GM12878 (cell line): ENCODE measurements at regions not wholly inside any gene's neighbourhood (a gene's known extent, or its start where the extent isn't known, plus 50 kb on each side); places are given as distances from the start of the nearest gene placed in this dataset.

Experiments used
- ATAC-seq: fragments of 200-7000 bp; cut with Tn5 transposase; 3 replicates; pipeline ENCODE4 v1.9.1; 2020; ENCODE audit warnings: mild to moderate bottlenecking, moderate library complexity
- BruUV-seq: library from RNA; stranded (reverse); fragments of 400-500 nt; replicated peaks from 2 replicates; lab custom pipeline; 2021; lab: Mats Ljungman, UMichigan
- CTCF ChIA-PET: fragments of 300-600 bp; sonication (Branson Sonifier 250); formaldehyde crosslinking; extraction: SDS; loops from one replicate; lab custom pipeline; 2021; ENCODE audit warnings: inconsistent platforms; lab: Yijun Ruan, JAX
- POLR2A ChIA-PET: fragments of 350-600 bp; formaldehyde crosslinking; extraction: SDS; loops from one replicate; lab custom pipeline; 2021; ENCODE audit warnings: inconsistent platforms; lab: Charles Lee
- RAD21 ChIA-PET: fragments of 300-600 bp; sonication (Branson Sonifier 250); formaldehyde crosslinking; loops from one replicate; lab custom pipeline; 2023; ENCODE audit warnings: antibody characterized with exemption; ENCODE audit not compliant: unreplicated experiment; lab: Charles Lee
- SMC1A ChIA-PET: fragments of 300-600 bp; sonication (Branson Sonifier 250); formaldehyde crosslinking; loops from one replicate; lab custom pipeline; 2023; ENCODE audit not compliant: unreplicated experiment, uncharacterized antibody; lab: Charles Lee
- DNase-seq: peaks from one replicate; pipeline ENCODE4 v3.0.0-alpha.2; 2011; ENCODE audit warnings: low read depth, low spot score
- FAIRE-seq: peaks from 3 replicates; lab custom pipeline; 2011; peaks lifted over from hg19 to GRCh38; lab: Jason Lieb, UNC
- H2AFZ ChIP-seq: 2 replicates; pipeline ENCODE4 v1.6.0; 2011; ENCODE audit warnings: low read depth, low read length, control low read depth; ENCODE audit not compliant: control insufficient read depth
- H3K27ac ChIP-seq: 2 replicates; pipeline ENCODE4 v1.5.1; 2011; ENCODE audit warnings: control low read depth; ENCODE audit not compliant: control insufficient read depth, insufficient read depth
- H3K27me3 ChIP-seq, 2 experiments: replicated peaks in 1 of 2; 2 replicates each; pipeline versions ENCODE4 v1.6.0 to v1.6.1; 2011; ENCODE audit warnings: low read length in 1 of 2; ENCODE audit not compliant: control insufficient read depth in 2 of 2, insufficient read depth in 2 of 2
- H3K36me3 ChIP-seq, 2 experiments: 2 replicates each; pipeline ENCODE4 v1.5.1; 2011; ENCODE audit warnings: low read length in 1 of 2; ENCODE audit not compliant: control insufficient read depth in 2 of 2, insufficient read depth in 2 of 2
- H3K4me1 ChIP-seq: 2 replicates; pipeline ENCODE4 v1.6.1; 2011; ENCODE audit warnings: mild to moderate bottlenecking, low read length, moderate library complexity, mixed read lengths; ENCODE audit not compliant: control insufficient read depth, insufficient read depth
- H3K4me2 ChIP-seq: 2 replicates; pipeline ENCODE4 v1.6.0; 2011; ENCODE audit warnings: control low read depth; ENCODE audit not compliant: control insufficient read depth, insufficient read depth
- H3K4me3 ChIP-seq: fragments of 200-600 bp; sonication (generic); 2 replicates; pipeline ENCODE4 v1.5.1; 2016
- H3K79me2 ChIP-seq: 2 replicates; pipeline ENCODE4 v1.6.0; 2011; ENCODE audit warnings: low read length; ENCODE audit not compliant: control insufficient read depth, insufficient read depth
- H3K9ac ChIP-seq: 2 replicates; pipeline ENCODE4 v1.8.0; 2011; ENCODE audit warnings: low read length, control low read depth, mixed read lengths; ENCODE audit not compliant: control insufficient read depth, insufficient read depth
- H3K9me3 ChIP-seq: replicated peaks from 3 replicates; pipeline ENCODE4 v1.5.1; 2011; ENCODE audit warnings: mild to moderate bottlenecking, low read length; ENCODE audit not compliant: control insufficient read depth, insufficient read depth
- H4K20me1 ChIP-seq: 2 replicates; pipeline ENCODE4 v1.6.0; 2011; ENCODE audit not compliant: control insufficient read depth, insufficient read depth
- ATF7 ChIP-seq: fragments of 450-650 bp; IDR thresholded peaks from 2 replicates; pipeline ENCODE4 v1.6.1; 2016; ENCODE audit warnings: low read depth, mild to moderate bottlenecking
- BCL3 ChIP-seq: IDR thresholded peaks from 2 replicates; pipeline ENCODE4 v1.6.1; 2011; ENCODE audit warnings: borderline replicate concordance, low read depth, mild to moderate bottlenecking, moderate library complexity, low read length; ENCODE audit not compliant: insufficient read depth, poor library complexity, severe bottlenecking
- IKZF1 ChIP-seq: fragments of 450-650 bp; conservative IDR thresholded peaks from 2 replicates; pipeline ENCODE4 v1.6.1; 2017; ENCODE audit warnings: antibody characterized with exemption, mild to moderate bottlenecking
- IKZF2 ChIP-seq, 2 experiments: fragments of 450-650 bp; IDR thresholded peaks; 2 replicates each; pipeline ENCODE4 v1.6.1; 2017; ENCODE audit warnings: mild to moderate bottlenecking in 2 of 2, moderate library complexity in 2 of 2
- IRF3 ChIP-seq: fragments of 450-650 bp; IDR thresholded peaks from 2 replicates; pipeline ENCODE4 v1.6.1; 2014; ENCODE audit warnings: mild to moderate bottlenecking
- SMAD5 ChIP-seq: IDR thresholded peaks from 2 replicates; pipeline ENCODE4 v1.6.1; 2016; ENCODE audit warnings: antibody characterized with exemption, low read depth
- SP1 ChIP-seq: IDR thresholded peaks from one replicate; pipeline ENCODE4 v1.6.1; 2011; ENCODE audit warnings: low read depth, low read length
- ZBTB4 ChIP-seq: fragments of 450-650 bp; formaldehyde crosslinking; IDR thresholded peaks from 2 replicates; pipeline ENCODE4 v1.4.0; 2022; ENCODE audit warnings: mild to moderate bottlenecking, moderate library complexity
- ZNF24 ChIP-seq: fragments of 450-650 bp; IDR thresholded peaks from 2 replicates; pipeline ENCODE4 v1.6.1; 2017; ENCODE audit warnings: antibody characterized with exemption, mild to moderate bottlenecking
- WGBS: methylation state at CpG from one replicate; pipeline ENCODE4 v1.1.6; 2016; ENCODE audit warnings: low lambda C conversion rate; ENCODE audit not compliant: insufficient replicate concordance, insufficient coverage; ENCODE audit errors: missing lambda C conversion rate; 5-methylcytosine and 5-hydroxymethylcytosine counted together
- in situ Hi-C: fragments of 300-500 bp; cut with MboI; formaldehyde crosslinking; loops from 9 replicates; pipeline ENCODE4 v1.14.3; 2018; ENCODE audit warnings: mixed read lengths
- intact Hi-C: fragments of 100-400 bp; cut with micrococcal nuclease; formaldehyde crosslinking; loops from one replicate; pipeline ENCODE4 v1.14.2; 2022; ENCODE audit not compliant: unreplicated experiment

- in situ Hi-C loops (no loop called here), intact Hi-C loops (no loop called here)
These were observed 216.5 kb downstream of the MID1IP1 start for GRCh38 chrX:39017716-39018115.

GRCh38 chrX:39018541-39018940, 217.3 kb downstream of the MID1IP1 start:
- Histone ChIP-seq H3K4me3 (no peak overlapping the region), H3K9me3 (no peaks in the 10 kb centered on the region), H2AFZ (no peak overlapping the region), H3K4me2 (no peak overlapping the region), H3K27me3 (no peaks in the 10 kb centered on the region; a peak in 1 of 4 replicates), H3K27ac (no peak overlapping the region), H3K9ac (no peak overlapping the region), H3K36me3 (no peaks in the 10 kb centered on the region), H3K79me2 (no peaks in the 10 kb centered on the region), H4K20me1 (no peaks in the 10 kb centered on the region), H3K4me1 (no peaks in the 10 kb centered on the region)
- BruUV-seq, result no TSS peak
- ChIA-PET CTCF (interaction anchor here (0.6 kb wide), 1 partner anchor 572 kb away, joined by 3 read pairs; no protein-coding TSS in a partner anchor), RAD21 (no interaction called here), SMC1A (no interaction called here), POLR2A (no interaction called here)
- FAIRE-seq (no peak), ATAC-seq (no peak), DNase-seq (no peak)
- intact Hi-C loops, result no loop called here
- 0% methylated on average over 3 of the region's 3 CpGs for WGBS
- in situ Hi-C loops, result no loop called here
- no peak for TF ChIP-seq IRF3
- TF ChIP-seq ZBTB4, result no peak
- TF ChIP-seq IKZF2 (IDR thresholded peaks at IDR 0.05), result no peak
- no peak for TF ChIP-seq SMAD5
- no peak for TF ChIP-seq SP1
- TF ChIP-seq ZNF24, result no peak
- TF ChIP-seq BCL3, result no peak
- no peak for TF ChIP-seq IKZF1

More at GRCh38 chrX:39017716-39018115, 216.5 kb downstream of the MID1IP1 start:
- FAIRE-seq, result no peak
- Histone ChIP-seq H3K4me2 (no peak overlapping the region), H4K20me1 (no peaks in the 10 kb centered on the region), H3K4me3 (no peak overlapping the region), H3K27me3 (no peaks in the 10 kb centered on the region; a peak in 1 of 4 replicates), H2AFZ (no peak overlapping the region), H3K9ac (no peak overlapping the region), H3K36me3 (no peaks in the 10 kb centered on the region), H3K4me1 (no peaks in the 10 kb centered on the region), H3K79me2 (no peaks in the 10 kb centered on the region), H3K27ac (no peak overlapping the region), H3K9me3 (no peaks in the 10 kb centered on the region)
- no TSS peak for BruUV-seq
- no peak for ATAC-seq
- ChIA-PET SMC1A (no interaction called here), POLR2A (no interaction called here), RAD21 (no interaction called here), CTCF (no interaction called here)
- no peak for TF ChIP-seq IRF3
- TF ChIP-seq ATF7, result no peak
- WGBS, result 21% methylated on average over 5 of the region's 6 CpGs
- no peak for DNase-seq
